Psoas muscle (tissue), 7 donors: ENCODE measurements at regions not wholly inside any gene's neighbourhood (a gene's known extent, or its start where the extent isn't known, plus 50 kb on each side); places are given as distances from the start of the nearest gene placed in this dataset.

Experiments used
- ATAC-seq, 4 donors: fragments of 200-7000 bp; cut with Tn5 transposase; one replicate each; pipeline ENCODE4 v1.9.1; 2020; ENCODE audit warnings: moderate library complexity in 3 of 4, mild to moderate bottlenecking in 2 of 4
- DNase-seq, 2 donors: peaks; one replicate each; pipeline ENCODE4 v3.0.0-alpha.2; 2020
- H3K27ac ChIP-seq: fragments of 200-600 bp; one replicate; pipeline ENCODE4 v1.8.0; 2022
- H3K27me3 ChIP-seq, 3 donors: fragments of 200-600 bp in 1 of 3; one replicate each; pipeline versions ENCODE4 v1.6.1 to v1.8.0; 2013 to 2022; ENCODE audit warnings: low read length in 2 of 3, mild to moderate bottlenecking in 2 of 3, moderate library complexity in 1 of 3; ENCODE audit not compliant: insufficient read depth in 3 of 3
- H3K36me3 ChIP-seq, 2 donors: fragments of 200-600 bp in 1 of 2; one replicate each; pipeline versions ENCODE4 v1.6.1 to v1.8.0; 2013 to 2022; ENCODE audit warnings: low read depth in 1 of 2, mild to moderate bottlenecking in 1 of 2, moderate library complexity in 1 of 2; ENCODE audit not compliant: insufficient read depth in 1 of 2
- H3K4me1 ChIP-seq: fragments of 200-600 bp; one replicate; pipeline ENCODE4 v1.8.0; 2022
- H3K4me3 ChIP-seq: fragments of 200-600 bp; one replicate; pipeline ENCODE4 v1.8.0; 2022; ENCODE audit warnings: mild to moderate bottlenecking
- H3K9me3 ChIP-seq: fragments of 200-600 bp; one replicate; pipeline ENCODE4 v1.8.0; 2022
- WGBS, 3 donors: extraction: QIAGEN DNeasy Blood & Tissue Kit; methylation state at CpG; one replicate each; pipeline versions ENCODE4 v1.1.6 to v1.1.7; 2013; 5-methylcytosine and 5-hydroxymethylcytosine counted together
- intact Hi-C, 2 donors: fragments of 100-400 bp; cut with DNase I; formaldehyde crosslinking; loops; one replicate each; pipeline versions ENCODE4 v1.11.0 to v1.14.2; 2022
- TF ChIP-seq, protein P1 (sequence below): fragments of 200-600 bp; IDR thresholded peaks from one replicate; pipeline ENCODE4 v1.8.0; 2022; ENCODE audit warnings: antibody characterized with exemption
- donor health status: healthy with polysubstance abuse.
- donor health status: DM: no; HTN: no; CAD: no; lungs with moderate emphysema.
- donor health status: Bipolar disorder and iron deficiency.
- donor health status: healthy.
- donor health status: DM: yes; HTN: yes; CAD: no.
- donor health status: DM: no; HTN: no; CAD: no.
- donor health status: DM: yes; HTN: yes; CAD: no.

DNA sequence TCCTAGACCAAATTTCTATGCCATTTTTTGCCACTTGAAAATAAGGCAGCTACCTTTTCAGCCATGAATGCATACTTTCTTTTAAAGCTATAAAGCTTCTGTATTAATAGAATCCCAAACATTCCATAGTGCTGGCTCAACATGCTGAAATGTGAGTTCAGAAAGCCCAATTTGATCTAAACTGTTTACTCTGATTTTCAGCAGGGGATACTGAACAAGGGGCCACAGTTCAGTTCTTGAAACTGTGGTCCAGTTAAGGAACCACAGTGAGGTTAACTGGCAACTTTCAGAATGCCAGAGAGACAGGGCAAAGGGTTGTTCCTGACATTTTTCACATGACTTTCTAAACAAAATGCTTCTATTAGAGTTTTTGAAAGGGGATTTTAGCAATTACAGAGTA lies 85.7 kb upstream of the COL11A1 start:
- ATAC-seq = no peak
- no peak overlapping the region for H3K4me3 ChIP-seq
- intact Hi-C loops = no loop called here

DNA sequence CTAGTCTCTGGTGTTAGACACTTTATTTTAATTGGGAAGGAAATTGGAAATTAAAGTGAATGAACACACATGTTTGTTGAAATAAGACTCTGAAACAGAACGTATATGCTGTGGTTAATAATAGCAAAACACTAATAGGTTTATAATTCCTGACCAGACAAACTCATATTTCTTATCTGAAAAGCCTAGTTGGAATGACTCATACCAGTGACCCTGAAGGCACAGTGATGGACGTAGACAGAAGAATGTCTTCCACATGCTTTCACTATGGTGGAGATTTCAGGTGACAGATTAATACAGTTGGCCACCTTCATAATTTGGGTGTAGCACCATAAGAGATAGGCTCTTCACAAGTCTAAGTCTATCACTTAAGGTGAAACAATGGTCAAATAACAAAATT lies 83.0 kb upstream of the COL11A1 start:
- TF ChIP-seq, protein P1, sequence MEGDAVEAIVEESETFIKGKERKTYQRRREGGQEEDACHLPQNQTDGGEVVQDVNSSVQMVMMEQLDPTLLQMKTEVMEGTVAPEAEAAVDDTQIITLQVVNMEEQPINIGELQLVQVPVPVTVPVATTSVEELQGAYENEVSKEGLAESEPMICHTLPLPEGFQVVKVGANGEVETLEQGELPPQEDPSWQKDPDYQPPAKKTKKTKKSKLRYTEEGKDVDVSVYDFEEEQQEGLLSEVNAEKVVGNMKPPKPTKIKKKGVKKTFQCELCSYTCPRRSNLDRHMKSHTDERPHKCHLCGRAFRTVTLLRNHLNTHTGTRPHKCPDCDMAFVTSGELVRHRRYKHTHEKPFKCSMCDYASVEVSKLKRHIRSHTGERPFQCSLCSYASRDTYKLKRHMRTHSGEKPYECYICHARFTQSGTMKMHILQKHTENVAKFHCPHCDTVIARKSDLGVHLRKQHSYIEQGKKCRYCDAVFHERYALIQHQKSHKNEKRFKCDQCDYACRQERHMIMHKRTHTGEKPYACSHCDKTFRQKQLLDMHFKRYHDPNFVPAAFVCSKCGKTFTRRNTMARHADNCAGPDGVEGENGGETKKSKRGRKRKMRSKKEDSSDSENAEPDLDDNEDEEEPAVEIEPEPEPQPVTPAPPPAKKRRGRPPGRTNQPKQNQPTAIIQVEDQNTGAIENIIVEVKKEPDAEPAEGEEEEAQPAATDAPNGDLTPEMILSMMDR = no peak
- 45 to 59% (median 49%) methylated on average over 2 of the region's 2 CpGs for WGBS, 3 donors
- ATAC-seq = no peak
- no peak overlapping the region for H3K4me3 ChIP-seq
- intact Hi-C loops = no loop called here
- H3K36me3 ChIP-seq = no peaks in the 10 kb centered on the region
- H3K4me1 ChIP-seq = no peaks in the 10 kb centered on the region
- no peaks in the 10 kb centered on the region for H3K27me3 ChIP-seq
- no peak for DNase-seq
- no peaks in the 10 kb centered on the region for H3K9me3 ChIP-seq
- H3K27ac ChIP-seq = no peak overlapping the region

More for the DNA sequence above, 85.7 kb upstream of the COL11A1 start:
- Histone ChIP-seq H3K27ac (no peak overlapping the region), H3K27me3 (no peaks in the 10 kb centered on the region), H3K4me1 (no peaks in the 10 kb centered on the region), H3K9me3 (no peaks in the 10 kb centered on the region), H3K36me3 (no peaks in the 10 kb centered on the region)
- TF ChIP-seq, protein P1 = no peak
- no peak for DNase-seq

DNA sequence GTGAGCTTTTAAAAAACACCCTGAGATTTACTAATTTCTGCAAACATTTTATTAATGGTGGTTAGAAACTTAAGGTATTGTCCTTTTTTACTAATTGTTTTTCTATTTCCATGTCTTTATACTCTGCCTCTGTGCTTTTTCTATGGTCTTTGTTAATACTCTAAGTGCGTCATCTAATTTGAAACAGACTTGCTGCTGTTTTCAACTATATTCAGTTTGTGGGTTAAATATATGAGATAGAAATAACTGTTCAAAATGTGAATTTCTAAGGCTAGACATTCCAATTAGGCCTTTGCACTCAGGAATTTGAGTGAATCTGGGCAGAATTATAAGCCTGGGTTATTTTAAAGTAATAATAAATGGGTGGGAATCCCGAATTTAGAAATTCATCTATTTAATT lies 82.4 kb upstream of the COL11A1 start:
- DNase-seq = no peak
- intact Hi-C loops = no loop called here
- 70 to 73% (median 72%) methylated on average over 2 of the region's 2 CpGs for WGBS, 3 donors
- no peak overlapping the region for H3K4me3 ChIP-seq
- H3K27me3 ChIP-seq = no peaks in the 10 kb centered on the region
- TF ChIP-seq, protein P1 = no peak
- H3K27ac ChIP-seq = no peak overlapping the region
- no peaks in the 10 kb centered on the region for H3K9me3 ChIP-seq
- no peak for ATAC-seq
- H3K36me3 ChIP-seq = no peaks in the 10 kb centered on the region
- no peaks in the 10 kb centered on the region for H3K4me1 ChIP-seq

DNA sequence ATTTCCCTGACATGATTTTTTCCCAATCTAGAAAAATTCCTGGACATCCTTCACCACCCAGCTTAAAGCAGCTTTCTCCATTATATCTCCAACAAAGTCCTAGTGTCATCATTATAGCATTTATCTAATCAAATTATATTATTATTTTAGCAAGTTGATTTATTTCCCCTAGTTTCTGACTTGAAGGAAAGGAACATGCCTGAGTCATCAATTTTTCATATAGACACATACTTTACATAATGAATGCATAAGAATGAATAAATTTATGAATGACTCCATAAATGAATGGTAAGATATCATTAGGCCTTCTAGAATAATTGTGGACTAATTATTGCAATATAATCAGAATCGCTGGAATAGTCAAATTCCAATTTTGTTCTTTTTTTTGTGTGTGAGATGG lies 79.4 kb upstream of the COL11A1 start:
- Histone ChIP-seq H3K4me3 (no peak overlapping the region), H3K9me3 (no peaks in the 10 kb centered on the region), H3K27ac (no peak overlapping the region), H3K4me1 (no peaks in the 10 kb centered on the region), H3K27me3 (no peaks in the 10 kb centered on the region), H3K36me3 (no peaks in the 10 kb centered on the region)
- intact Hi-C loops = no loop called here
- TF ChIP-seq, protein P1 = no peak
- 86 to 97% (median 94%) methylated on average over 1 of the region's 1 CpG for WGBS, 3 donors
- DNase-seq = no peak
- no peak for ATAC-seq

DNA sequence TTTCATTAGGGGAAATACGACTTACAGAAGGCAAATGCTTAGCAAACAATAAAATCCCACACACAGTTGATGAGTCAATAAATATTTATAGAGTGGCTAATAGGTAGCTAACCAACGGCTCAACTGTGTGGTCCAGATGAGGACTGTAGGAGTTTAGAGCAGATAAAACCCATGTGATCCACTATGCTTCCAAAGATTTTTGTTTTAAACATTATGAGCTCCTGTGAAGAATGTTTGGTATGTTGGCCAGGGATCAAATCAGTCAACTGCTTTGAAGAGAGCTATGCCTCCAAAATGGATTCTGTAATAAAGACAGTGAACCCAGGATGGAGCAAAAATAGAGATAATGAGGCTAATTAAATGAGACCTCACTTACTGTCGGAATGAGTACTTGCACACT lies 72.3 kb upstream of the COL11A1 start:
- intact Hi-C loops = no loop called here
- no peaks in the 10 kb centered on the region for H3K27me3 ChIP-seq
- no peaks in the 10 kb centered on the region for H3K9me3 ChIP-seq
- H3K27ac ChIP-seq = no peak overlapping the region
- 34 to 49% (median 45%) methylated on average over 3 of the region's 3 CpGs for WGBS, 3 donors
- TF ChIP-seq, protein P1 = no peak
- no peak overlapping the region for H3K4me3 ChIP-seq
- H3K4me1 ChIP-seq = no peaks in the 10 kb centered on the region
- no peaks in the 10 kb centered on the region for H3K36me3 ChIP-seq
- ATAC-seq (no peak), DNase-seq (no peak)
